Testis (tissue), 2 donors: ENCODE measurements at regions not wholly inside any gene's neighbourhood (a gene's known extent, or its start where the extent isn't known, plus 50 kb on each side); places are given as distances from the start of the nearest gene placed in this dataset.

Experiments
- DNase-seq: peaks from one replicate; pipeline ENCODE4 v3.0.0-alpha.2; 2019
- H3K27ac ChIP-seq, 2 donors: fragments of 200-600 bp; sonication (generic); one replicate each; pipeline ENCODE4 v1.5.1; 2019
- H3K27me3 ChIP-seq: fragments of 200-600 bp; sonication (generic); one replicate; pipeline ENCODE4 v1.5.1; 2019
- H3K36me3 ChIP-seq: fragments of 200-600 bp; sonication (generic); one replicate; pipeline ENCODE4 v1.5.1; 2017; ENCODE audit warnings: low read depth; ENCODE audit errors: missing control alignments
- H3K4me1 ChIP-seq: fragments of 200-600 bp; sonication (generic); one replicate; pipeline ENCODE4 v1.5.1; 2019
- H3K4me3 ChIP-seq, 2 donors: fragments of 200-600 bp; sonication (generic); one replicate each; pipeline ENCODE4 v1.5.1; 2017 to 2019
- H3K9me3 ChIP-seq: fragments of 200-600 bp; sonication (generic); one replicate; pipeline ENCODE4 v1.5.1; 2017
- CTCF ChIP-seq, 3 experiments: fragments of 450-650 bp in 2 of 3; fragments of 200-600 bp in 1 of 3; sonication (generic) in 1 of 3; IDR thresholded peaks; one replicate each; pipeline ENCODE4 v1.5.1; 2016 to 2019; ENCODE audit warnings: antibody characterized with exemption in 3 of 3, mild to moderate bottlenecking in 2 of 3, moderate library complexity in 1 of 3
- POLR2A ChIP-seq: fragments of 450-650 bp; IDR thresholded peaks from one replicate; pipeline ENCODE4 v1.6.1; 2017; ENCODE audit warnings: antibody characterized with exemption, mild to moderate bottlenecking, moderate library complexity
- WGBS, 2 donors: methylation state at CpG; one replicate each; pipeline ENCODE4 v1.1.5; 2018; 5-methylcytosine and 5-hydroxymethylcytosine counted together
- intact Hi-C: fragments of 100-400 bp; cut with DNase I; formaldehyde crosslinking; loops from one replicate; pipeline ENCODE4 v1.15.1; 2023; ENCODE audit warnings: low total_unique reads

- 84 to 88% methylated on average over 5 of the region's 5 CpGs for WGBS, 2 donors
Observed at GRCh38 chr1:29516063-29516820, 279.9 kb downstream of the PTPRU start.

GRCh38 chr1:29515170-29515955 is 279.0 kb downstream of the PTPRU start:
- Histone ChIP-seq H3K4me3 (no peak overlapping the region), H3K27me3 (no peaks in the 10 kb centered on the region), H3K36me3 (no peaks in the 10 kb centered on the region), H3K27ac (no peak overlapping the region), H3K9me3 (no peaks in the 10 kb centered on the region), H3K4me1 (no peaks in the 10 kb centered on the region)
- intact Hi-C loops: no loop called here
- DNase-seq: peak; percentile 2
- no peak for TF ChIP-seq CTCF (IDR thresholded peaks at IDR 0.05)
- no peak for TF ChIP-seq POLR2A
- 50 to 63% methylated on average over 7 of the region's 7 CpGs for WGBS, 2 donors

More at GRCh38 chr1:29516063-29516820, 279.9 kb downstream of the PTPRU start:
- Histone ChIP-seq H3K27ac (no peak overlapping the region), H3K9me3 (no peaks in the 10 kb centered on the region), H3K4me1 (no peaks in the 10 kb centered on the region), H3K27me3 (no peaks in the 10 kb centered on the region), H3K4me3 (no peak overlapping the region), H3K36me3 (no peaks in the 10 kb centered on the region)
- TF ChIP-seq CTCF (IDR thresholded peaks at IDR 0.05) (no peak), POLR2A (no peak)
- intact Hi-C loops: no loop called here
- peak; percentile 1 for DNase-seq

GRCh38 chr1:29514361-29515169 is 278.2 kb downstream of the PTPRU start:
- H3K27ac ChIP-seq: no peak overlapping the region
- no peaks in the 10 kb centered on the region for H3K36me3 ChIP-seq
- H3K4me3 ChIP-seq: no peak overlapping the region
- WGBS, 2 donors: 56 to 59% methylated on average over 16 to 18 of the region's 18 CpGs
- intact Hi-C loops: no loop called here
- no peak for TF ChIP-seq CTCF (IDR thresholded peaks at IDR 0.05)
- no peak for TF ChIP-seq POLR2A
- H3K9me3 ChIP-seq: no peaks in the 10 kb centered on the region
- no peaks in the 10 kb centered on the region for H3K27me3 ChIP-seq
- no peaks in the 10 kb centered on the region for H3K4me1 ChIP-seq
- DNase-seq: peak; percentile 10

- peak; percentile 81 for DNase-seq
Observed at GRCh38 chr1:29513357-29513756, 277.0 kb downstream of the PTPRU start.

More at GRCh38 chr1:29513357-29513756, 277.0 kb downstream of the PTPRU start:
- Histone ChIP-seq H3K4me1 (no peaks in the 10 kb centered on the region), H3K27me3 (no peaks in the 10 kb centered on the region), H3K27ac (no peak overlapping the region), H3K4me3 (peak overlapping the region; percentile 7 to 26), H3K9me3 (no peaks in the 10 kb centered on the region), H3K36me3 (no peaks in the 10 kb centered on the region)
- TF ChIP-seq CTCF (IDR thresholded peaks at IDR 0.05) (peak in 1 of 3 experiments; percentile 42), POLR2A (no peak)
- intact Hi-C loops: no loop called here
- WGBS, 2 donors: 35 to 39% methylated on average over 5 of the region's 5 CpGs
